CD4-positive, CD25-positive, alpha-beta regulatory T cell (primary cell): ENCODE measurements at regions not wholly inside any gene's neighbourhood (a gene's known extent, or its start where the extent isn't known, plus 50 kb on each side); places are given as distances from the start of the nearest gene placed in this dataset.

Experiments used
- ATAC-seq, 2 donors: fragments of 150-1000 bp; cut with Tn5 transposase; one replicate each; pipeline ENCODE4 v1.10.0; 2021; ENCODE audit warnings: low read depth in 2 of 2, moderate number of reproducible peaks in 2 of 2, moderate library complexity in 1 of 2
- DNase-seq, 3 donors: peaks; one replicate each; pipeline versions ENCODE4 v3.0.0 to v3.0.0-alpha.2; 2012 to 2022; ENCODE audit warnings: mixed read lengths in 1 of 3
- H3K27ac ChIP-seq: one replicate; pipeline ENCODE4 v1.7.0; 2013; ENCODE audit warnings: mild to moderate bottlenecking, low read length; ENCODE audit not compliant: insufficient read depth, poor library complexity, severe bottlenecking
- H3K27me3 ChIP-seq: one replicate; pipeline ENCODE4 v1.7.0; 2013; ENCODE audit warnings: low read length; ENCODE audit not compliant: control insufficient read depth, insufficient read depth
- H3K36me3 ChIP-seq: one replicate; pipeline ENCODE4 v1.7.0; 2013; ENCODE audit warnings: mild to moderate bottlenecking, low read length, moderate library complexity; ENCODE audit not compliant: control insufficient read depth, insufficient read depth
- H3K4me1 ChIP-seq: 2 replicates; pipeline ENCODE4 v1.7.0; 2013; ENCODE audit warnings: mild to moderate bottlenecking, low read length; ENCODE audit not compliant: insufficient read depth, control insufficient read depth, poor library complexity, severe bottlenecking
- H3K4me3 ChIP-seq: one replicate; pipeline ENCODE4 v1.7.0; 2013; ENCODE audit warnings: low read depth, mild to moderate bottlenecking, low read length, moderate library complexity
- H3K9me3 ChIP-seq, 2 experiments: 1 replicate in 1 of 2; 2 replicates in 1 of 2; pipeline ENCODE4 v1.7.0; 2013; ENCODE audit warnings: low read length in 2 of 2, mild to moderate bottlenecking in 1 of 2, moderate library complexity in 1 of 2; ENCODE audit not compliant: control insufficient read depth in 2 of 2
- H3K27ac Mint-ChIP-seq, 3 donors: one replicate each; pipeline ENCODE4 v1.8.0; 2020 to 2022; ENCODE audit warnings: mild to moderate bottlenecking in 3 of 3, mixed read lengths in 3 of 3, moderate library complexity in 2 of 3
- H3K27me3 Mint-ChIP-seq: one replicate; pipeline ENCODE4 v1.8.0; 2022; ENCODE audit warnings: mild to moderate bottlenecking, mixed read lengths
- H3K36me3 Mint-ChIP-seq: one replicate; pipeline ENCODE4 v1.8.0; 2020; ENCODE audit warnings: mixed read lengths
- H3K4me1 Mint-ChIP-seq, 4 donors: one replicate each; pipeline ENCODE4 v1.8.0; 2020 to 2022; ENCODE audit warnings: mixed read lengths in 4 of 4, mild to moderate bottlenecking in 1 of 4
- H3K4me3 Mint-ChIP-seq, 4 donors: one replicate each; pipeline ENCODE4 v1.8.0; 2020 to 2022; ENCODE audit warnings: mild to moderate bottlenecking in 4 of 4, mixed read lengths in 4 of 4, moderate library complexity in 3 of 4
- H3K9me3 Mint-ChIP-seq, 7 donors: one replicate each; pipeline ENCODE4 v1.8.0; 2020 to 2022; ENCODE audit warnings: mixed read lengths in 7 of 7, mild to moderate bottlenecking in 3 of 7, moderate library complexity in 2 of 7

- Histone ChIP-seq H3K36me3 (no peaks in the 10 kb centered on the region), H3K4me3 (no peak overlapping the region), H3K27me3 (no peaks in the 10 kb centered on the region), H3K9me3 (no peaks in the 10 kb centered on the region), H3K4me1 (no peaks in the 10 kb centered on the region), H3K27ac (no peak overlapping the region)
- Mint-ChIP-seq H3K27ac (no peak overlapping the region), H3K9me3 (peaks cover 0 to 10% (median 4%) of the 10 kb centered on the region in 7 donors), H3K27me3 (no peaks in the 10 kb centered on the region), H3K36me3 (no peaks in the 10 kb centered on the region), H3K4me1 (no peaks in the 10 kb centered on the region), H3K4me3 (no peak overlapping the region)
- no peak for ATAC-seq
- no peak for DNase-seq
Observed at GRCh38 chr11:81345609-81346008, 1388.1 kb downstream of the FAM181B start.

DNA sequence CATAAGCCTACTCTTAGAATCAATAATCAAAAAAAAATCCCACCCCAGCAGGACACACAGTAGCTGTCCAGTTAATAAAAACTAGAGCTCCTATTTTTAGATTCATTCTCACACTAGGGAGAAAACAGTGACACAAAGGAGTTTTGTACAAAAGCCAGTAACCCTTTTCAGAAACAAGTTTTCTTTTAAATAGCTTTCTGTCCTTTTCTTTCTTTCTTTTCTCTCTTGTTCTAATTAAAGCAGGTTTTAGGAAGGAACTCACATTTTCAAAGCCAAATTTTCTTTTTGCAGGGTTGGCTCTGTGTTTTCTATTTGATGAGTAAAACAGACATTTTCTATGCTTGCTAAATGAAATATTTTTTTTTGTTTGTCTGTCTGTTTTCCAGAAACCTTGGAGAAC lies 1390.7 kb downstream of the FAM181B start:
- no peaks in the 10 kb centered on the region for H3K27me3 Mint-ChIP-seq
- no peak for ATAC-seq

DNA sequence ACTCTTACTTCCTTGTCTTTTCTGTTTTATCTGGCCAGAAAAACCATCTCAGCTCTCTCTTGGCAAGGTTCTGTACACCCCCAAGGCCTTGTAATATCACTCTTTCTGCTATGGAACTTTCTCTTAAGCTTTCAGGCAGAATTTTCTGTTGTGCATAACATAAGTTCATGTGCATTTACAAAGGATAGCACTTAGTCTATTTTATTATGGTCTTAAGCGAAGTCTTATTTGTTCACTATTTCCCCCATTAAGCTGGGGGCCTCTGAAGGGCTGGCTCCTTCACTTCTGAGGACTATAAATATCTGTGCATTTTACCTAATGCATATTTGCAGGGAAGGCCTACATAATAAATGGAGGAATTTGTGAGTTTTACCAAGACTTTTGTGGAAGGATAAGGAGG lies 1393.4 kb downstream of the FAM181B start:
- Mint-ChIP-seq H3K4me1 (no peaks in the 10 kb centered on the region), H3K36me3 (no peaks in the 10 kb centered on the region), H3K27me3 (no peaks in the 10 kb centered on the region), H3K27ac (no peak overlapping the region), H3K4me3 (no peak overlapping the region), H3K9me3 (peaks cover 0 to 17% (median 1%) of the 10 kb centered on the region in 7 donors)
- H3K9me3 ChIP-seq, result no peaks in the 10 kb centered on the region
- H3K27ac ChIP-seq, result no peak overlapping the region
- DNase-seq, result no peak
- H3K4me3 ChIP-seq, result no peak overlapping the region
- H3K36me3 ChIP-seq, result no peaks in the 10 kb centered on the region
- no peak for ATAC-seq
- no peaks in the 10 kb centered on the region for H3K4me1 ChIP-seq
- H3K27me3 ChIP-seq, result no peaks in the 10 kb centered on the region

More for the DNA sequence above, 1390.7 kb downstream of the FAM181B start:
- DNase-seq, result no peak
- Mint-ChIP-seq H3K4me3 (no peak overlapping the region), H3K9me3 (peaks cover 0 to 20% (median 4%) of the 10 kb centered on the region in 7 donors), H3K36me3 (no peaks in the 10 kb centered on the region), H3K4me1 (no peaks in the 10 kb centered on the region), H3K27ac (no peak overlapping the region)
- Histone ChIP-seq H3K4me3 (no peak overlapping the region), H3K27me3 (no peaks in the 10 kb centered on the region), H3K36me3 (no peaks in the 10 kb centered on the region), H3K9me3 (no peaks in the 10 kb centered on the region), H3K4me1 (no peaks in the 10 kb centered on the region), H3K27ac (no peak overlapping the region)

DNA sequence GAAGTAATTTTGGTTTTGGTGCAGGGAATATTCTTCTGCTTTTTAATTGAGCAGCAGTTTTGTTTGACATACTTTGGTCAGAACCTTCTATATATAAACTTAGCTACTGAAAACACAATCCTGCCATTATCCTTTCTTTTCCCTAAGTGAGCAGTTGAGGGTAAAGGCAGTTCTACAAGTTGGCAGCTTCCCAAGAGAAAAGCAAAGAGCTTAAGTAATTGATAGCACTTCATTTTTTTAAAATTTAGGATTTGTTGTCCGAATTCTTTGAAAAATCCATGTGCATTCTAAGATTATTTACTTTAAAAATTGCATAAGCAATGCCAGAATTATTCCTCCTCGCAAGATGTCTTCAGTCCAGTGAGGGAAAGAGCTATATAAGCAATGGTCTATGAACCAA lies 1394.1 kb downstream of the FAM181B start:
- Mint-ChIP-seq H3K36me3 (no peaks in the 10 kb centered on the region), H3K4me3 (no peak overlapping the region), H3K27ac (no peak overlapping the region), H3K4me1 (no peaks in the 10 kb centered on the region), H3K27me3 (no peaks in the 10 kb centered on the region), H3K9me3 (peaks cover 0 to 20% (median 1%) of the 10 kb centered on the region in 7 donors)
- H3K4me3 ChIP-seq, result no peak overlapping the region
- DNase-seq, result no peak
- H3K9me3 ChIP-seq, result no peaks in the 10 kb centered on the region
- no peak for ATAC-seq
- H3K4me1 ChIP-seq, result no peaks in the 10 kb centered on the region
- H3K27me3 ChIP-seq, result no peaks in the 10 kb centered on the region
- no peaks in the 10 kb centered on the region for H3K36me3 ChIP-seq
- no peak overlapping the region for H3K27ac ChIP-seq

DNA sequence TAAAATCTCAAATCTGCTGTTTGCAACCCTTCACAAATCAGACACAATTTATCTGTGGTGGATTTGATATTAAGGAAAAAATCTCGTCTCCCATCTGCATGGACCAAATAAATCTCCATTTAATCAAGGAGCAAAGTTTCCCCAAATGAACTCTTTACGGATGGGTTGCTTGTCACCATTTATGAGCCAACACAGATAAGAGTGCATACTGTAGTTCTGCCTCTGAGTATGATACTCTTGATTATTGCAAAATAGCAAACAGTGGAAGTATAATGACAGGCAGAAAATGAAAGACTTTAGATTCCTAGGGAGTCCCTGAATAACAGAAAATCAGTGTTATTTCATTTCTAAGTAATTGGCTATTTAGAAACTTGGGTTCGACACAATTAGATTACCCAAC lies 1395.9 kb downstream of the FAM181B start:
- Mint-ChIP-seq H3K27me3 (no peaks in the 10 kb centered on the region), H3K4me3 (no peak overlapping the region), H3K4me1 (no peaks in the 10 kb centered on the region), H3K27ac (no peak overlapping the region), H3K9me3 (peaks cover 0 to 22% (median 4%) of the 10 kb centered on the region in 7 donors), H3K36me3 (no peaks in the 10 kb centered on the region)
- ATAC-seq (no peak), DNase-seq (no peak)
- Histone ChIP-seq H3K9me3 (no peaks in the 10 kb centered on the region), H3K4me3 (no peak overlapping the region), H3K27me3 (no peaks in the 10 kb centered on the region), H3K27ac (no peak overlapping the region), H3K4me1 (no peaks in the 10 kb centered on the region), H3K36me3 (no peaks in the 10 kb centered on the region)

- Histone ChIP-seq H3K4me1 (no peaks in the 10 kb centered on the region), H3K4me3 (no peak overlapping the region), H3K27me3 (no peaks in the 10 kb centered on the region), H3K36me3 (no peaks in the 10 kb centered on the region), H3K27ac (no peak overlapping the region), H3K9me3 (no peaks in the 10 kb centered on the region)
- no peaks in the 10 kb centered on the region for H3K27me3 Mint-ChIP-seq
- peaks cover 0 to 12% (median 5%) of the 10 kb centered on the region in 7 donors for H3K9me3 Mint-ChIP-seq
- no peak overlapping the region for H3K27ac Mint-ChIP-seq
- ATAC-seq (no peak), DNase-seq (no peak)
- H3K4me3 Mint-ChIP-seq, result no peak overlapping the region
- no peaks in the 10 kb centered on the region for H3K4me1 Mint-ChIP-seq
- no peaks in the 10 kb centered on the region for H3K36me3 Mint-ChIP-seq
Observed at GRCh38 chr11:81332276-81332675, 1401.4 kb downstream of the FAM181B start.

- Histone ChIP-seq H3K36me3 (no peaks in the 10 kb centered on the region), H3K27me3 (no peaks in the 10 kb centered on the region), H3K4me1 (no peaks in the 10 kb centered on the region), H3K4me3 (no peak overlapping the region), H3K27ac (no peak overlapping the region), H3K9me3 (no peaks in the 10 kb centered on the region)
- DNase-seq (no peak), ATAC-seq (no peak)
- no peak overlapping the region for H3K4me3 Mint-ChIP-seq
- H3K27me3 Mint-ChIP-seq, result no peaks in the 10 kb centered on the region
- H3K4me1 Mint-ChIP-seq, result no peaks in the 10 kb centered on the region
- no peaks in the 10 kb centered on the region for H3K36me3 Mint-ChIP-seq
- no peak overlapping the region for H3K27ac Mint-ChIP-seq
- peaks cover 0 to 12% (median 5%) of the 10 kb centered on the region in 7 donors for H3K9me3 Mint-ChIP-seq
Observed at GRCh38 chr11:81331611-81332235, 1401.9 kb downstream of the FAM181B start.

GRCh38 chr11:81331088-81331487 lies 1402.6 kb downstream of the FAM181B start:
- Mint-ChIP-seq H3K27ac (no peak overlapping the region), H3K4me3 (peak overlapping the region in 1 of 4 donors; percentile 69)

More at GRCh38 chr11:81331088-81331487, 1402.6 kb downstream of the FAM181B start:
- no peak for DNase-seq
- Histone ChIP-seq H3K9me3 (no peaks in the 10 kb centered on the region), H3K27ac (no peak overlapping the region), H3K4me1 (no peaks in the 10 kb centered on the region), H3K4me3 (no peak overlapping the region), H3K27me3 (no peaks in the 10 kb centered on the region), H3K36me3 (no peaks in the 10 kb centered on the region)
- Mint-ChIP-seq H3K36me3 (no peaks in the 10 kb centered on the region), H3K4me1 (no peaks in the 10 kb centered on the region), H3K27me3 (no peaks in the 10 kb centered on the region), H3K9me3 (peaks cover 0 to 11% (median 5%) of the 10 kb centered on the region in 7 donors)
- no peak for ATAC-seq
